DND-41 (cell line): ENCODE measurements at regions not wholly inside any gene's neighbourhood (a gene's known extent, or its start where the extent isn't known, plus 50 kb on each side); places are given as distances from the start of the nearest gene placed in this dataset.
"Not testable (repeated sequence)": the region's sequence is repeated elsewhere in the genome, so short reads cannot be mapped to it uniquely, and the experiment has no call there.

Source experiments
- CTCF ChIP-seq: IDR thresholded peaks from 2 replicates; pipeline ENCODE4 v1.5.1; 2012; ENCODE audit warnings: borderline replicate concordance, low read length, moderate library complexity, mild to moderate bottlenecking; ENCODE audit not compliant: poor library complexity, severe bottlenecking; ENCODE audit errors: extremely low read depth
- EZH2 ChIP-seq: IDR thresholded peaks from 3 replicates; pipeline ENCODE4 v1.6.1; 2012; ENCODE audit warnings: borderline replicate concordance, low read depth, mild to moderate bottlenecking, moderate library complexity, low read length, inconsistent platforms; ENCODE audit not compliant: severe bottlenecking

- not testable (repeated sequence) for TF ChIP-seq CTCF, EZH2
Measured at GRCh38 chr15:31649634-31650033, 323.0 kb downstream of the KLF13 start.
